Mesothelial cell of epicardium (in vitro differentiated cells): ENCODE measurements at regions not wholly inside any gene's neighbourhood (a gene's known extent, or its start where the extent isn't known, plus 50 kb on each side); places are given as distances from the start of the nearest gene placed in this dataset.

Experiments used
- DNase-seq, 2 experiments: peaks; one replicate each; pipeline ENCODE4 v3.0.0; 2021; ENCODE audit warnings: low spot score in 2 of 2; ENCODE audit not compliant: unreplicated experiment in 2 of 2
- H3K27ac Mint-ChIP-seq: 2 replicates; pipeline ENCODE4 v1.8.0; 2021; ENCODE audit warnings: mixed read lengths
- H3K27me3 Mint-ChIP-seq: 2 replicates; pipeline ENCODE4 v1.8.0; 2021; ENCODE audit warnings: low read depth, mixed read lengths
- H3K36me3 Mint-ChIP-seq: 2 replicates; pipeline ENCODE4 v1.8.0; 2021; ENCODE audit warnings: mixed read lengths
- H3K4me1 Mint-ChIP-seq: 2 replicates; pipeline ENCODE4 v1.8.0; 2021; ENCODE audit warnings: mixed read lengths
- H3K4me3 Mint-ChIP-seq: 2 replicates; pipeline ENCODE4 v1.8.0; 2021; ENCODE audit warnings: mild to moderate bottlenecking, moderate library complexity, mixed read lengths
- H3K9me3 Mint-ChIP-seq: 2 replicates; pipeline ENCODE4 v1.8.0; 2021; ENCODE audit warnings: mixed read lengths
- TF ChIP-seq, protein P1 (sequence below): fragments of 200-600 bp; sonication (generic); IDR thresholded peaks from one replicate; pipeline ENCODE4 v1.5.0; 2021; ENCODE audit warnings: antibody characterized with exemption; ENCODE audit not compliant: unreplicated experiment

DNA sequence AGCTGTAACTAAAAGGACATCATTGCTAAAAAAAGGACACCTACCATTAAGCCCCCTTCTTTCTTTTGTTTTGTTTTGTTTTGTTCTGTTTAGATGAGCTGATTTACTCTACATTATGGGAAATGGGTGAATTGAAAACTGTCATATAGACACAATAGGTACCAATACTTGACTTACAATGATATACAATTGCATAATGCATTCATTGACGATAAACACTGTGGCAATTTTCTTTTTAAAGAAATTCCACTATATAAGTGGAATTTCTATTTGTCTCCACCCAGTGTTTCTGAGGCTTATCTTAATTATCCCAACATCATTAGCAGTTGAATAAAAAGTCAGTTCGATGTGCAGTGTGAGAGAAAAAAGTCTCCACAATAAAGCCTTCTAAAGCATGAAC lies 282.1 kb downstream of the BCL2 start:
- no peaks in the 10 kb centered on the region for H3K27me3 Mint-ChIP-seq
- H3K4me1 Mint-ChIP-seq, result peaks cover 2% of the 10 kb centered on the region
- no peak overlapping the region for H3K4me3 Mint-ChIP-seq
- no peak overlapping the region for H3K27ac Mint-ChIP-seq
- DNase-seq, result no peak
- TF ChIP-seq, protein P1, sequence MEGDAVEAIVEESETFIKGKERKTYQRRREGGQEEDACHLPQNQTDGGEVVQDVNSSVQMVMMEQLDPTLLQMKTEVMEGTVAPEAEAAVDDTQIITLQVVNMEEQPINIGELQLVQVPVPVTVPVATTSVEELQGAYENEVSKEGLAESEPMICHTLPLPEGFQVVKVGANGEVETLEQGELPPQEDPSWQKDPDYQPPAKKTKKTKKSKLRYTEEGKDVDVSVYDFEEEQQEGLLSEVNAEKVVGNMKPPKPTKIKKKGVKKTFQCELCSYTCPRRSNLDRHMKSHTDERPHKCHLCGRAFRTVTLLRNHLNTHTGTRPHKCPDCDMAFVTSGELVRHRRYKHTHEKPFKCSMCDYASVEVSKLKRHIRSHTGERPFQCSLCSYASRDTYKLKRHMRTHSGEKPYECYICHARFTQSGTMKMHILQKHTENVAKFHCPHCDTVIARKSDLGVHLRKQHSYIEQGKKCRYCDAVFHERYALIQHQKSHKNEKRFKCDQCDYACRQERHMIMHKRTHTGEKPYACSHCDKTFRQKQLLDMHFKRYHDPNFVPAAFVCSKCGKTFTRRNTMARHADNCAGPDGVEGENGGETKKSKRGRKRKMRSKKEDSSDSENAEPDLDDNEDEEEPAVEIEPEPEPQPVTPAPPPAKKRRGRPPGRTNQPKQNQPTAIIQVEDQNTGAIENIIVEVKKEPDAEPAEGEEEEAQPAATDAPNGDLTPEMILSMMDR, result no peak
- H3K9me3 Mint-ChIP-seq, result peaks cover 20% of the 10 kb centered on the region
- peaks cover 3% of the 10 kb centered on the region for H3K36me3 Mint-ChIP-seq

DNA sequence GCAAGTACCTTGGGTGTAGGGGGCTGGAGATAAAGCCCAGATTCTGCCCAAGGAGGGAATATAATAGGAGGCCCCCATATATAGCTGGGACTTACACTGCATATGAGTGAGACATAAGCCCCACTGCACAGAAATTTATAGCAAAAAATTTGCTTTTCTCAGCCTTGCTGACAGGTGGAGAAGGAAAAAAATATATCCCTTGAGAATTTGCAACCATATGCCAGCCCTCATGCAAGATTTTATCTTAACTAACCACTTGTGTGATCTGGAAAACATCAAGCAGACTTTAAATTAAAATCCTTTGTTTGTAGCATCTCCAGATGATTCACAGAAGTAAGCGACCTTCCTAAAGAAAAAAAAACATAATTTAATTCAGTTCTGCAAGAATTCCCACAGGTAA lies 288.2 kb downstream of the BCL2 start:
- H3K36me3 Mint-ChIP-seq, result no peaks in the 10 kb centered on the region
- H3K9me3 Mint-ChIP-seq, result peaks cover 15% of the 10 kb centered on the region
- H3K27me3 Mint-ChIP-seq, result no peaks in the 10 kb centered on the region
- TF ChIP-seq, protein P1, result no peak
- H3K4me1 Mint-ChIP-seq, result no peaks in the 10 kb centered on the region
- no peak overlapping the region for H3K4me3 Mint-ChIP-seq
- no peak overlapping the region for H3K27ac Mint-ChIP-seq
- no peak for DNase-seq
